HG03064 (cell line): ENCODE measurements at regions not wholly inside any gene's neighbourhood (a gene's known extent, or its start where the extent isn't known, plus 50 kb on each side); places are given as distances from the start of the nearest gene placed in this dataset.

Experiments used
- ATAC-seq: cut with Tn5 transposase; IDR thresholded peaks from one replicate; pipeline ENCODE4 v1.9.1; 2021; ENCODE audit warnings: low read depth; ENCODE audit not compliant: unreplicated experiment

- ATAC-seq = no peak
These were observed 564.7 kb upstream of the PIK3C3 start for GRCh38 chr18:41390309-41390708.

DNA sequence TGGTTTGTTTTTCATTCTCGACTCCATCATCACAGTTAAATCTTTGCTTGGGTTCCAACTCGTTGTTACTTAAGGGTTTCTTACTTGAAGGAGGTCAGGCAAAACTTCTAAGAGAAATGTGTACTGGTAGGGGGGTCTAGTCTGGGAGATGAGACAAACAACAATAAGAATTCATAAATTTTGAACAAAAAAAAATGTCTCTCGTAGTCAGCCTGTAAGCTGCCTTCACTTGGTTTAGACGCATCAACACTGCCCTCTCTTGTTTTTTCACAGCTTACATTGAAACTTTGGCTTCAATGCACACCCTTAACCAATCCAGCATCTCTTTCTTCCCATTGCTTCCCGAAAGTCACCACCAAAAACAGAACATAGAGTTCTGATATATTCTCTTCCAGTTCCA, 576.4 kb upstream of the PIK3C3 start:
- ATAC-seq = no peak

GRCh38 chr18:41373612-41374011, 581.4 kb upstream of the PIK3C3 start:
- no peak for ATAC-seq

DNA sequence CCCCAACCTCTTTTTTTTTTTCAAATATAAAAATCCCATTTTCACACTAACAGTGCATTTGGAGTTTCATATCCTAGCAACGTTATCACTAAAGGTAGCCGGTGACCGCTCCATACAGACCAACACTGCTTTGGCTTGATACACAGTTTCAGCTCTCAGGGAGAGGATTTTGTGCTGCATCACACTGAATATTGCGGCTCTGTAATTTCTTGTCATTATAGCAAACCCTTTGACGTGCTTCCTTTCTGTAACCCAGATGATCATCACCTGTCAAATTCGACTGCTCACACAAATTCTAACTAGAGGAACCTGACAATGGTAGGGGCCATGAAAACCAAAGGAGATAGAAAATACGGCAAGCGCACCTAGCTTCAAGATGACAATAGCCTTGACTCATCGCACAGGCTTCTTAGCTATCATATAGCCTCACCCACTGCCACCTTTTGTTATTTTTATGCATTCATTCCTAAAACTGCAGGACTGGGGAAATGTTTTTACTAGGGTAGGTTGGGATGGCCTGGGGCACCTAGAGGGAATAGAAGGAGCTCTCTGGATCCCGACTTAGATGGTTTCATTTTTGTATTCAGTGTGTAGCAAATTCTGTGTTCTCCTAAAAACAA, 582.9 kb upstream of the PIK3C3 start:
- no peak for ATAC-seq

GRCh38 chr18:41371156-41372045, 583.6 kb upstream of the PIK3C3 start:
- no peak for ATAC-seq

DNA sequence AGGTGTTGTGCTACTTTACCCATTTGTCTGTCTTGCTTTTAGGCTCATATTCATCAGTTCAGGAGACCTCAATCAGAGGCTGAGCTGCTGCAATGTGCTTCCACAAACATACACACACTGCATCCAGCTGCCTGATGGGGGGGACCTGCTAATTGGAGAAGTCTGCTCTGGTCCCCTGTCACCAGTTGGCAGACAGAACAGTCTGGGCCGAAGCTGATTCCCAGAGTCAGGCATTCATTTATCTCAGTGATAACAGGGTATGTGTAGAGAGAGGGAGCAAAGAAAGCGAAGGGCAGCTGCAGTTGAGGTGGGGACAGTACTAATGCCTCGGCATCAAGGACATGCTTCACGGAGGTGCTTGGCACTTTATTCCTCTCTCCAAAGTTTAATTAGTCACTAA, 584.3 kb upstream of the PIK3C3 start:
- ATAC-seq = no peak

DNA sequence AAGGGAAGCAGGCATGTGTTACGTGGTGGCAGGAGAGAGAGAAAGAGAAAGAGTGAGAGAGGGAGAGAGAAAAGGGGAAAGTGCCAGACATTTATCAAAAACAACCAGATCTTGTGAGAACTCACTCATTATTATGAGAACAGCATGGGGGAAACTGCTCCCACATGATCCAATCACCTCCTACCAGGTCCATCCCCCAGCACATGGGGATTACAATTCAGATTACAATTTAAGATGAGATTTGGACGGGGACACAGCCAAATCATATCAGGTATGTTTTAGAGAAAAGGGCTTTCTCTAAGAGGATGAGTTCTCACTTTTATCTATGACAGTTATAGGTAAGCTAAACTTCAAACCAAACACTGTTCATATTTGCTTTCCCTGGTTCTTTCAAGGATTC, 597.3 kb upstream of the PIK3C3 start:
- no peak for ATAC-seq

DNA sequence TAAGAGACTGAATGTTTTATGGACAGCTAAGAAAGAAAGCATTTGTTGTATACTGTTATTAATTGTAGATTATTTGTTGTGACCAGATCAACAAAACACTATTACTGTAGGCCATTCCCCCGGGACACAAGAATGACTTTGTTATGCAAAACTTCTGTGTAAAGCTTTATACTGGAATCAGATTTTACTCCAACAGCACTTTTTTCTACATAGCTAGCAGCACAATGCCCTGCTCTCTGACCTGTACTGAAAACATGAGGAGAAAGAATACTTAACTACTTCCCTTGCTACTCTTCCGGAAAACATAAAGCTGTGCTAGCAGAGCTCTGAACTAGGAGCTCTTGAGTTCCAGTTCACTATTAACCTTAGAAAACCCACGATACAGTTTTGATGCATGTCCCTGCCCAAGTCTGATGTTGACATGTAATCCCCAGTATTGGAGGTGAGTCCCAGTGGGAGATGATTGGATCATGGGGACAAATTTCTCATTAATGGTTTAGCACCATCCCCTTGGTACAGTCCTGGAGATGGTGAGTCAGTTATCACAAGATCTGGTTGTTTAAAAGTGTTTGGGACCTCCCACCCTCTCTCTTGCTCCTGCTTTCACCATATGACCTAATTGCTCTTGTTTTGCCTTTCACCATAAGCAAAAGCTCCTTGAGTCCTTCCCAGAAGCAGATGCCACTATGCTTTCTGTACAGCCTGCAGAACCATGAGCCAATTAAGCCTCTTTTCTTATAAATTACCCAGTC, 601.1 kb upstream of the PIK3C3 start:
- ATAC-seq = no peak

DNA sequence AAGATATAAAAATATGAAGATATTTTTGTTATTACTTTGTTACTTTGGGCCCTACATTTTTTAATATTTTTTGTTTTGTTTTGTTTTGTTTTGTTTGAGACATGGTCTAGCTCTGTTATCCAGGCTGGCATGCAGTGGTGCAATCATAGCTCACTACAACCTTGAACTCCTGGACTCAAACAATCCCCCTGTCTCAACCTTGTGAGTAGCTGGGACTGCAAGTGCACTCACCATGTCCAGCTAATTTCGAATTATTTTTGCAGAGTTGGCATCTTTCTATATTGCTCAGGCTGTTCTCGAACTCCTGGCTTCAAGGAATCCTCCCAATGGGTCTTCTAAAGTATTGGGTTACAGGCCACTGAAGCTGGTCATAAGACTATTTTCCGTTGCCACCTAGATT, 603.6 kb upstream of the PIK3C3 start:
- no peak for ATAC-seq

DNA sequence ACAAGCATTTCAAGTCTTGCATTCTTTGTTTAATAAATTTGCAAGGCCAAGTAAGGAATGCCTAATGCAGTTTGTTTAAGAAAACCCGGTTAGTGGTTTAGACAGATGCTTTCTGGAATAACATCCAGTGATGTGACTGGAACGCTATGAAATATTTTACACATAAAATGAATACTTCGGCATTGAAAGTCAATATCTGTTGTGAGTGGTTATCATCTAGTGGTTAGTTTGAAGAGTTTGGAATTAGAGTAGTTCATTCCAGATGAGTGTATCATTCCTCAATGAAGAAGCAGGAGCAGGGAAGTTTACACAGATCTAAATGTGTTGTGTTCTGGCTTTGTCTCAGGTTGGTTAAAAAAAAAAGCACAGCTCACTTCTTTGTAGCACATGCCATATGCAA, 608.0 kb upstream of the PIK3C3 start:
- no peak for ATAC-seq

DNA sequence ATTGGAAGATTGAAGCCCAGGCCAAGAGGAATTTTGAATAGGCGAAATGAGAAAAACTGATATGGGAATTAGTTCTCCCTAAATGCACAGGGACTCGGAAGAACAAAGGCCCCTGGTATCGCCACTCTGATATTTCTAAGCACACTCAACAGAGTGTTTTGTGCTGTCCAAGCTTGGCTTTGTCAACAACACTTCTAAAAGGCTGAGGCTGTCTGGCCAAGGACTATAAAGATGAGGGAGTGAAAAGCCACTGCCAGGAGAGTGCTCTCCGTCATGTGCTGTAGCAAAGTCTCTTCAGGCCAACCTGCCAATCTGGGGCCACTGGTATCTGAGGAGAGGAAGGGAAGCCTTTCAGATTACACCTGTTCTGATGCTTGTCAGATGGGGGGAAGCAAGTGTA, 611.2 kb upstream of the PIK3C3 start:
- ATAC-seq = no peak

DNA sequence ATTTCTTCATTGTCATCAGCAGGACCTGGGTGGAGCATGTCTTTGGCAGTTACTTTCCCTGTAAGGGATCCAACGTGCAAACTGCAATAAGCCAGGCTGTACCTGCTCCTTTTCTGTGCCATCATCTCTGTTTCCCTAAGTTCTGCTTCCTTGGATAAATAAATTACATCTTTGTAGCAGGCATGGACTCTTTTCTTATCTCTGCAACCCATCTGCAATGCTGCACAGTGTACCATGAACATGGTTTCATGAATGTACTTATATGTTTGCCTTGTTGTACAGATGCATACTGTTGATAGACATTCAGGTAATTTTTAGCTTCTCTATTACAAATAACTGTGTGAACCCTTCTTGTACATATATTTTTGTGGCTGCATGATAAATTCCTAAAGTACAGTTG, 616.7 kb upstream of the PIK3C3 start:
- ATAC-seq = no peak

DNA sequence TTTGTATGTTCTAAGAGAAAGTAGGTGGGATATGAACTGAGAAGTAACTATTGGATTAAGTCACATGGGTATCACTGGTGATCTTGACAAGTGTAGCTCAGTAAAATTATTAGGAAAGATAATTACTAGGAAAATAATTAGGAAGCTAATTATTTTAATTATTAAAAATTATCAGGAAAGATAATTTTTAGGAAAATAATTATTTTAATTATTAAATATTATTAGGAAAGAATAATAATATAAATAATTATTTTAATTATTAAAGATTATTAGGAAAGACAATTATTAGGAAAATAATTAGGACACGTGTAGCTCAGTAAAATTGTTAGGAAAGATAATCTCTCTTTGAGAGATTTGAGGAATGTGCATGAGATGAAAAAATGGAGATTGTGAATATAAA, 623.4 kb upstream of the PIK3C3 start:
- no peak for ATAC-seq

DNA sequence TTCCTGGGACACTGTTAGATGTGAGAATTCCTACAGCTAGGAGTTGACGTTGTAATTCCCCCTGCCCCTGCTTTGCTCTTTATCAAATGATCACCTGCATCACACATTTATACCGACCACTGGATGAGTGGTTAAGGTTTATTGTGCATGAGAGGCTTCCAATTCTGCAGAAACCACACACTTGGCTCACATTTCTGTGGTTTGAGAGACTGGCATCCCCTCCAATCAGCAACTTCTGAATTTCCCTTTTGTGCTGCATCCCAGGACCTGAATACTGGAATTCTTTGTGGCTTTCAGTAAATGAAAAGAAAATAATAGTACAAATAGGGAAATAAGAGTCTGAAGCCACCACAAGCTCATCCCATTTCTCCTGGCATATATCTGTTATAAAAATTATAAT, 628.7 kb upstream of the PIK3C3 start:
- no peak for ATAC-seq

DNA sequence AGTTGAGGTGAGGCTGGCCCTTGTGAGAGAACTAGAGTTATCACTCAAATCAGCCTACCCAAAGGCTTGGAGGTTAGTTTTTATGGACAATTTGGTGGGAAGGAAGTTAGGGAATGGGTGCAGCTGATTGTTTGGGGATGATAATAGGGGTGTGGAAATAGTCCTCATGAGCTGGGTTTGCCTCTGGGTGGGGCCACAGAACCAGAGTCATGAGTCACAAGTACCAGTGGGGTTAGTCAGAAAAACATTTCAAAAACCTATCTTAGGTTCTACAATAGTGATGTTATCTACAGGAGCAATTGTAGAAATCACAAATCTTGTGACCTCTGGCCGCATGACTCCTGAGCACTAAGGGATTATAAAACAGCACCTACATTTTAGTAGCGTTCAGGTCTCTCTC, 630.1 kb upstream of the PIK3C3 start:
- no peak for ATAC-seq

DNA sequence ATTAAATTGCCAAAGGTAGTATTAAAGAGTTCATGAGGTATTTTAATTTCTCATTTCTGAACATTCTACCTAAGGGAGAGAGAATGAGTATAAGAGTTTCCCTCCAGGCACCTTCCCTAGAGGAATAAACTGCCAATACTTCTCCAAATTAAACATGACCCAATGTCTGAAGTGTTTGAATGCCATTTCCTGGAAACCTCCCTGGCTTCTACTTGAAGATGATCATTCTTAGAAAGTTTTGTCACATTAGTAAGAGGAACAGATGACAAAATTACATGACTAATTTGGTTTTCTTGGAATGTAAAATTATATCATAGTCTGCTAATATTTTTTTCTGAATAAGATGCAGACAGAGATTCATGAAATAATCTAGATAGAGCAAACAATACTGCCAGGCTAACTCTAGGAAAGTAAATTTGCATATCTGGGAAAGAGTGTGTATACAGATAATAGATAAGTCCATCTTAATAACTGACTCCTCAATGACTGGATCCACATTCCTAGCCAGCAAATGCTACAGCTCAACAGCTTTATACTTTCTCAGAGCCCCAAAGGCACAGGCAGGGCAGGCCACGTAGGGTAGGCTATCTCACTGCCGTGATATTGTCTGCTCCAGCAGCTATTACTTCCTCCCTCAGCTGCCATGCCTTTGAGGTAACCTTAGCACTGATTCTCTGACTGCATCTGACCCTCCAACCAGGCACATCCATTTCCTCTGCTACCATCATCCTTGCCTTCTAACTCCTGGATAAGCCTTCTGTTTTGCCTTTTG, 630.8 kb upstream of the PIK3C3 start:
- no peak for ATAC-seq

DNA sequence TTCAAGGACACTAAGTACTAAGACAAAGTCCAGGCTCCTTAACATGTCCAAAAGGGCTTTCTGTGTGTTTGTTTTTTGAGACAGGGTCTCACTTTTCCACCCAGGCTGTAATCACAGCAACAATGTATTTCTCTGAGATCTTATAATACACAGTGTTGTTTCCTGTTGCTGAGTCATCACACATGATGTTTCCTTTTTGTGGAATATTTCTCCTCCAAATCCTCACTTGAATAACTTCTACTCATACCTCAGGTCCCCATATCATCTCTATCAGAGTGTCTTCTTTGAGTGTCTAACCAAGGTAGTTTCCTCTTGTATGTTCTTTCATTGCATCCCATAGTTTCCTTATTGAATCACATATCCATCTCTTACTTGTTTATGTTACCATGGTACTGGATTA, 632.0 kb upstream of the PIK3C3 start:
- ATAC-seq = no peak

- ATAC-seq = no peak
These were observed 634.9 kb upstream of the PIK3C3 start for GRCh38 chr18:41320100-41320499.

DNA sequence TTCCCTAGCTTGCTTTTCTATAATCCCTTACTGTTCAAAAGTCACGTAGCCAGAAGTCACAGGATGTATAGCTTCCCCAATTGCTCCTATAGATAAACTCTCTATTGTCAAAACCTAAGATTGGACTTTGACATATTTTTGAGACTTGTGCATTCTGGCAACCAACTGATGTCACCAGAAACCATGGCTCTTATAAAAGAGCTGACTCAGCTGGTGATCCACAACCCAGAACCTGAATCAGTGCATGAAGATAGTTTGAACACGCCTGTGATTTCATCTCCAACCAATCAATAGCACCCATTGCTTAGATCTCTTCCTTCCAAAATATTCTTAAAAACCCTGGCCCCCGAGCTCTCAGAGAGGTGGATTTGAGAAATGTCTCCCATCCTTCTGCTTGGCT, 639.9 kb upstream of the PIK3C3 start:
- no peak for ATAC-seq

GRCh38 chr18:41311571-41312547, 643.2 kb upstream of the PIK3C3 start:
- ATAC-seq = no peak
